Lower leg skin (tissue), 3 donors: ENCODE measurements at regions not wholly inside any gene's neighbourhood (a gene's known extent, or its start where the extent isn't known, plus 50 kb on each side); places are given as distances from the start of the nearest gene placed in this dataset.

Experiments used
- POLR2A ChIP-seq, 2 donors: fragments of 450-650 bp; IDR thresholded peaks; one replicate each; pipeline ENCODE4 v1.6.1; 2016 to 2017; ENCODE audit warnings: antibody characterized with exemption in 2 of 2, mild to moderate bottlenecking in 1 of 2, moderate library complexity in 1 of 2
- TF ChIP-seq, protein P1 (sequence below), 3 donors: fragments of 450-650 bp; IDR thresholded peaks; one replicate each; pipeline ENCODE4 v1.5.1; 2016; ENCODE audit warnings: antibody characterized with exemption in 3 of 3, mild to moderate bottlenecking in 3 of 3, moderate library complexity in 2 of 3

DNA sequence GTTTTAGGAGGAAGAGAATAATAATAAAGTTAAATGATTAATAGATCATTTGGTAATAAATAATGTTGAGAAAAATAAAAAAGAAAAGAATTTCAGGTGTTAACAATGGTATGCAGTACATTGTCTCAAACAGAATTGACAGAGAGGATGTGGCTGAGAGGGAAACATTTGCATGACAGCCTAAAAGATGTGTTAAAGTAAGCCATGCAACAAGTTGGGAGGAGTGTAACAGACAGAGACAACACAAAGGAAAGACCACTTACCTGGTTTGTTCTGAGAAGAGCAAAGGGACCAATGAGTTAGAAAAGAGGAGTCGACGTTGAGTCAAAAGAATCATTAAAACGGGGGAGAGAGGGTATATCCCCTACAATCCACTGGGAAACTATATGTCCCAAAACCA lies 814.0 kb downstream of the KCNT2 start:
- TF ChIP-seq, protein P1, sequence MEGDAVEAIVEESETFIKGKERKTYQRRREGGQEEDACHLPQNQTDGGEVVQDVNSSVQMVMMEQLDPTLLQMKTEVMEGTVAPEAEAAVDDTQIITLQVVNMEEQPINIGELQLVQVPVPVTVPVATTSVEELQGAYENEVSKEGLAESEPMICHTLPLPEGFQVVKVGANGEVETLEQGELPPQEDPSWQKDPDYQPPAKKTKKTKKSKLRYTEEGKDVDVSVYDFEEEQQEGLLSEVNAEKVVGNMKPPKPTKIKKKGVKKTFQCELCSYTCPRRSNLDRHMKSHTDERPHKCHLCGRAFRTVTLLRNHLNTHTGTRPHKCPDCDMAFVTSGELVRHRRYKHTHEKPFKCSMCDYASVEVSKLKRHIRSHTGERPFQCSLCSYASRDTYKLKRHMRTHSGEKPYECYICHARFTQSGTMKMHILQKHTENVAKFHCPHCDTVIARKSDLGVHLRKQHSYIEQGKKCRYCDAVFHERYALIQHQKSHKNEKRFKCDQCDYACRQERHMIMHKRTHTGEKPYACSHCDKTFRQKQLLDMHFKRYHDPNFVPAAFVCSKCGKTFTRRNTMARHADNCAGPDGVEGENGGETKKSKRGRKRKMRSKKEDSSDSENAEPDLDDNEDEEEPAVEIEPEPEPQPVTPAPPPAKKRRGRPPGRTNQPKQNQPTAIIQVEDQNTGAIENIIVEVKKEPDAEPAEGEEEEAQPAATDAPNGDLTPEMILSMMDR (IDR thresholded peaks at IDR 0.05), result no peak
- no peak for TF ChIP-seq POLR2A (IDR thresholded peaks at IDR 0.05)
